Activated naive CD8-positive, alpha-beta T cell treated with anti-CD3 and anti-CD28 coated beads for 36 hours (primary cell): ENCODE measurements at regions not wholly inside any gene's neighbourhood (a gene's known extent, or its start where the extent isn't known, plus 50 kb on each side); places are given as distances from the start of the nearest gene placed in this dataset.

Source experiments
- DNase-seq: peaks from one replicate; pipeline ENCODE4 v3.0.0; 2021
- H3K27ac Mint-ChIP-seq: one replicate; pipeline ENCODE4 v1.8.0; 2022; ENCODE audit warnings: mild to moderate bottlenecking, moderate library complexity, mixed read lengths
- H3K27me3 Mint-ChIP-seq: one replicate; pipeline ENCODE4 v1.8.0; 2022; ENCODE audit warnings: mild to moderate bottlenecking, mixed read lengths
- H3K36me3 Mint-ChIP-seq: one replicate; pipeline ENCODE4 v1.8.0; 2021; ENCODE audit warnings: mild to moderate bottlenecking, mixed read lengths
- H3K4me1 Mint-ChIP-seq: one replicate; pipeline ENCODE4 v1.8.0; 2021; ENCODE audit warnings: mixed read lengths
- H3K4me3 Mint-ChIP-seq: one replicate; pipeline ENCODE4 v1.8.0; 2022; ENCODE audit warnings: mild to moderate bottlenecking, moderate library complexity, mixed read lengths
- H3K9me3 Mint-ChIP-seq: one replicate; pipeline ENCODE4 v1.8.0; 2022; ENCODE audit warnings: mixed read lengths

GRCh38 chr20:40497899-40498691 is 190.9 kb downstream of the MAFB start:
- Mint-ChIP-seq H3K27ac (no peak overlapping the region), H3K9me3 (peaks cover 3% of the 10 kb centered on the region), H3K36me3 (no peaks in the 10 kb centered on the region), H3K4me3 (no peak overlapping the region), H3K4me1 (peaks cover 7% of the 10 kb centered on the region), H3K27me3 (no peaks in the 10 kb centered on the region)
- DNase-seq, result no peak

GRCh38 chr20:40495956-40496355 is 193.1 kb downstream of the MAFB start:
- no peak overlapping the region for H3K4me3 Mint-ChIP-seq
- no peak for DNase-seq
- no peaks in the 10 kb centered on the region for H3K36me3 Mint-ChIP-seq
- H3K27ac Mint-ChIP-seq, result no peak overlapping the region
- no peaks in the 10 kb centered on the region for H3K27me3 Mint-ChIP-seq
- H3K4me1 Mint-ChIP-seq, result peaks cover 7% of the 10 kb centered on the region
- peaks cover 3% of the 10 kb centered on the region for H3K9me3 Mint-ChIP-seq

- Mint-ChIP-seq H3K4me1 (peaks cover 7% of the 10 kb centered on the region), H3K27me3 (no peaks in the 10 kb centered on the region), H3K27ac (no peak overlapping the region), H3K4me3 (no peak overlapping the region), H3K36me3 (no peaks in the 10 kb centered on the region), H3K9me3 (peaks cover 3% of the 10 kb centered on the region)
- no peak for DNase-seq
Observed at GRCh38 chr20:40494248-40494647, 194.8 kb downstream of the MAFB start.

- Mint-ChIP-seq H3K4me1 (peaks cover 5% of the 10 kb centered on the region), H3K36me3 (no peaks in the 10 kb centered on the region), H3K27me3 (no peaks in the 10 kb centered on the region), H3K4me3 (no peak overlapping the region), H3K27ac (no peak overlapping the region), H3K9me3 (peaks cover 3% of the 10 kb centered on the region)
- no peak for DNase-seq
Observed at GRCh38 chr20:40493549-40493948, 195.5 kb downstream of the MAFB start.

- Mint-ChIP-seq H3K27ac (no peak overlapping the region), H3K4me1 (peaks cover 3% of the 10 kb centered on the region), H3K36me3 (no peaks in the 10 kb centered on the region), H3K4me3 (no peak overlapping the region), H3K9me3 (peaks cover 3% of the 10 kb centered on the region), H3K27me3 (no peaks in the 10 kb centered on the region)
- no peak for DNase-seq
Observed at GRCh38 chr20:40493071-40493470, 196.0 kb downstream of the MAFB start.

- no peaks in the 10 kb centered on the region for H3K27me3 Mint-ChIP-seq
- H3K36me3 Mint-ChIP-seq, result no peaks in the 10 kb centered on the region
- no peaks in the 10 kb centered on the region for H3K9me3 Mint-ChIP-seq
- no peaks in the 10 kb centered on the region for H3K4me1 Mint-ChIP-seq
- no peak overlapping the region for H3K27ac Mint-ChIP-seq
- no peak for DNase-seq
- H3K4me3 Mint-ChIP-seq, result no peak overlapping the region
Observed at GRCh38 chr20:40491009-40491590, 197.9 kb downstream of the MAFB start.

GRCh38 chr20:40489886-40490285 is 199.2 kb downstream of the MAFB start:
- no peaks in the 10 kb centered on the region for H3K9me3 Mint-ChIP-seq
- H3K36me3 Mint-ChIP-seq, result no peaks in the 10 kb centered on the region
- H3K27ac Mint-ChIP-seq, result no peak overlapping the region

GRCh38 chr20:40488401-40488800 is 200.6 kb downstream of the MAFB start:
- H3K36me3 Mint-ChIP-seq, result no peaks in the 10 kb centered on the region
- no peak for DNase-seq
- H3K4me3 Mint-ChIP-seq, result no peak overlapping the region
- H3K4me1 Mint-ChIP-seq, result no peaks in the 10 kb centered on the region
- no peak overlapping the region for H3K27ac Mint-ChIP-seq
- peaks cover 4% of the 10 kb centered on the region for H3K27me3 Mint-ChIP-seq
- H3K9me3 Mint-ChIP-seq, result no peaks in the 10 kb centered on the region

More at GRCh38 chr20:40489886-40490285, 199.2 kb downstream of the MAFB start:
- Mint-ChIP-seq H3K27me3 (no peaks in the 10 kb centered on the region), H3K4me1 (no peaks in the 10 kb centered on the region), H3K4me3 (no peak overlapping the region)
- DNase-seq, result no peak

- Mint-ChIP-seq H3K4me1 (no peaks in the 10 kb centered on the region), H3K4me3 (no peak overlapping the region), H3K9me3 (no peaks in the 10 kb centered on the region), H3K36me3 (no peaks in the 10 kb centered on the region), H3K27ac (no peak overlapping the region), H3K27me3 (peaks cover 4% of the 10 kb centered on the region)
- no peak for DNase-seq
Observed at GRCh38 chr20:40486297-40486696, 202.7 kb downstream of the MAFB start.

GRCh38 chr20:40481743-40482458 is 207.1 kb downstream of the MAFB start:
- Mint-ChIP-seq H3K4me3 (no peak overlapping the region), H3K27ac (no peak overlapping the region), H3K27me3 (peaks cover 4% of the 10 kb centered on the region), H3K4me1 (no peaks in the 10 kb centered on the region), H3K36me3 (no peaks in the 10 kb centered on the region), H3K9me3 (no peaks in the 10 kb centered on the region)
- DNase-seq, result no peak

GRCh38 chr20:40481337-40481736 is 207.7 kb downstream of the MAFB start:
- H3K27ac Mint-ChIP-seq, result no peak overlapping the region
- H3K27me3 Mint-ChIP-seq, result peaks cover 4% of the 10 kb centered on the region
- DNase-seq, result no peak
- H3K4me3 Mint-ChIP-seq, result no peak overlapping the region
- H3K36me3 Mint-ChIP-seq, result no peaks in the 10 kb centered on the region
- H3K9me3 Mint-ChIP-seq, result no peaks in the 10 kb centered on the region
- H3K4me1 Mint-ChIP-seq, result no peaks in the 10 kb centered on the region

- Mint-ChIP-seq H3K9me3 (no peaks in the 10 kb centered on the region), H3K4me3 (no peak overlapping the region), H3K36me3 (no peaks in the 10 kb centered on the region), H3K27me3 (no peaks in the 10 kb centered on the region), H3K27ac (no peak overlapping the region), H3K4me1 (no peaks in the 10 kb centered on the region)
- DNase-seq, result no peak
Observed at GRCh38 chr20:40477805-40478204, 211.2 kb downstream of the MAFB start.

- H3K27ac Mint-ChIP-seq, result no peak overlapping the region
- H3K36me3 Mint-ChIP-seq, result no peaks in the 10 kb centered on the region
- H3K27me3 Mint-ChIP-seq, result no peaks in the 10 kb centered on the region
- no peak for DNase-seq
- H3K9me3 Mint-ChIP-seq, result no peaks in the 10 kb centered on the region
- H3K4me3 Mint-ChIP-seq, result no peak overlapping the region
- no peaks in the 10 kb centered on the region for H3K4me1 Mint-ChIP-seq
Observed at GRCh38 chr20:40476461-40476860, 212.6 kb downstream of the MAFB start.

- H3K4me1 Mint-ChIP-seq, result no peaks in the 10 kb centered on the region
- no peaks in the 10 kb centered on the region for H3K27me3 Mint-ChIP-seq
- no peaks in the 10 kb centered on the region for H3K9me3 Mint-ChIP-seq
- no peak for DNase-seq
- H3K4me3 Mint-ChIP-seq, result no peak overlapping the region
- H3K36me3 Mint-ChIP-seq, result no peaks in the 10 kb centered on the region
- no peak overlapping the region for H3K27ac Mint-ChIP-seq
Observed at GRCh38 chr20:40472905-40473304, 216.1 kb downstream of the MAFB start.

- H3K27ac Mint-ChIP-seq, result no peak overlapping the region
- no peaks in the 10 kb centered on the region for H3K9me3 Mint-ChIP-seq
- no peaks in the 10 kb centered on the region for H3K36me3 Mint-ChIP-seq
- no peak overlapping the region for H3K4me3 Mint-ChIP-seq
- DNase-seq, result no peak
- no peaks in the 10 kb centered on the region for H3K27me3 Mint-ChIP-seq
- no peaks in the 10 kb centered on the region for H3K4me1 Mint-ChIP-seq
Observed at GRCh38 chr20:40471261-40471629, 217.8 kb downstream of the MAFB start.
